Endothelial cell of umbilical vein (primary cell): ENCODE measurements at regions not wholly inside any gene's neighbourhood (a gene's known extent, or its start where the extent isn't known, plus 50 kb on each side); places are given as distances from the start of the nearest gene placed in this dataset.

Experiments used
- BruUV-seq: library from RNA; stranded (reverse); fragments of 400-500 nt; replicated peaks from 2 replicates; lab custom pipeline; 2021; lab: Mats Ljungman, UMichigan
- CTCF ChIA-PET: fragments of 300-600, 350-600 bp; sonication (Branson Sonifier 250); formaldehyde crosslinking; loops from one replicate; lab custom pipeline; 2021; ENCODE audit warnings: antibody characterized with exemption, inconsistent platforms; lab: Charles Lee
- POLR2A ChIA-PET: fragments of 300-600, 350-600 bp; sonication (Branson Sonifier 250); formaldehyde crosslinking; loops from one replicate; lab custom pipeline; 2021; ENCODE audit warnings: antibody characterized with exemption, inconsistent platforms; lab: Charles Lee
- DNase-seq: peaks from one replicate; pipeline ENCODE4 v3.0.0-alpha.2; 2011; ENCODE audit warnings: low read depth, low spot score
- FAIRE-seq: peaks from 2 replicates; lab custom pipeline; 2011; peaks lifted over from hg19 to GRCh38; lab: Jason Lieb, UNC
- H2AFZ ChIP-seq: 2 replicates; pipeline ENCODE4 v1.6.0; 2012; ENCODE audit warnings: low read depth, low read length, control low read depth, inconsistent platforms
- H3K27ac ChIP-seq: 2 replicates; pipeline ENCODE4 v1.5.1; 2011; ENCODE audit warnings: low read depth, mild to moderate bottlenecking, control low read depth, low read length, moderate library complexity; ENCODE audit not compliant: insufficient read depth
- H3K27me3 ChIP-seq, 2 experiments: 2 replicates each; pipeline versions ENCODE4 v1.6.0 to v1.6.1; 2011; ENCODE audit warnings: low read length in 2 of 2, mixed read lengths in 1 of 2; ENCODE audit not compliant: control insufficient read depth in 2 of 2, insufficient read depth in 2 of 2
- H3K36me3 ChIP-seq, 2 experiments: 2 replicates in 1 of 2; 3 replicates in 1 of 2; pipeline ENCODE4 v1.5.1; 2011; ENCODE audit warnings: low read length in 2 of 2, mild to moderate bottlenecking in 1 of 2, moderate library complexity in 1 of 2; ENCODE audit not compliant: control insufficient read depth in 2 of 2, insufficient read depth in 2 of 2; ENCODE audit errors: extremely low read depth in 1 of 2
- H3K4me1 ChIP-seq: 3 replicates; pipeline ENCODE4 v1.5.1; 2011; ENCODE audit warnings: mild to moderate bottlenecking, low read length; ENCODE audit not compliant: control insufficient read depth, insufficient read depth; ENCODE audit errors: extremely low read depth
- H3K4me2 ChIP-seq: 2 replicates; pipeline ENCODE4 v1.6.1; 2011; ENCODE audit warnings: low read length, control low read depth, mixed read lengths; ENCODE audit not compliant: insufficient read depth
- H3K4me3 ChIP-seq, 3 experiments: fragments of 200-600 bp in 1 of 3; sonication (generic), shearing (Covaris generic) in 1 of 3; replicated peaks in 1 of 3; 2 replicates each; pipeline ENCODE4 v1.5.1; 2011 to 2016; ENCODE audit warnings: control low read depth in 3 of 3, low read length in 3 of 3, mild to moderate bottlenecking in 2 of 3, inconsistent platforms in 1 of 3, low read depth in 1 of 3, moderate library complexity in 1 of 3; ENCODE audit not compliant: insufficient read depth in 1 of 3
- H3K79me2 ChIP-seq: 2 replicates; pipeline ENCODE4 v1.6.0; 2012; ENCODE audit warnings: low read length, inconsistent platforms; ENCODE audit not compliant: control insufficient read depth, insufficient read depth
- H3K9ac ChIP-seq: replicated peaks from 2 replicates; pipeline ENCODE3; 2011; ENCODE audit warnings: low read length, control low read depth; ENCODE audit not compliant: insufficient read depth; ENCODE audit errors: extremely low read depth
- H3K9me1 ChIP-seq: replicated peaks from 3 replicates; pipeline ENCODE4 v1.6.0; 2011; ENCODE audit warnings: mild to moderate bottlenecking, low read length; ENCODE audit not compliant: control insufficient read depth, insufficient read depth; ENCODE audit errors: extremely low read depth
- H3K9me3 ChIP-seq: replicated peaks from 2 replicates; pipeline ENCODE4 v1.5.1; 2012; ENCODE audit warnings: low read length, inconsistent platforms; ENCODE audit not compliant: control insufficient read depth, insufficient read depth
- H4K20me1 ChIP-seq: replicated peaks from 2 replicates; pipeline ENCODE3; 2011; ENCODE audit warnings: mild to moderate bottlenecking, low read length; ENCODE audit not compliant: control insufficient read depth, insufficient read depth; ENCODE audit errors: extremely low read depth
- CTCF ChIP-seq, 2 donors: IDR thresholded peaks; 1 replicate in 1 of 2; 2 replicates in 1 of 2; pipeline ENCODE4 v1.5.1; 2011; ENCODE audit warnings: low read length in 2 of 2, mild to moderate bottlenecking in 2 of 2, moderate library complexity in 2 of 2, control low read depth in 1 of 2, inconsistent platforms in 1 of 2, low read depth in 1 of 2; ENCODE audit not compliant: insufficient read depth in 1 of 2; ENCODE audit errors: extremely low read depth in 1 of 2
- EZH2 ChIP-seq: IDR thresholded peaks from 2 replicates; pipeline ENCODE4 v1.6.1; 2012; ENCODE audit warnings: borderline replicate concordance, low read depth, mild to moderate bottlenecking, moderate library complexity, low read length, inconsistent platforms; ENCODE audit not compliant: severe bottlenecking
- FOS ChIP-seq: IDR thresholded peaks from 2 replicates; pipeline ENCODE4 v1.6.1; 2011; ENCODE audit warnings: mild to moderate bottlenecking, low read length, moderate library complexity, borderline replicate concordance; ENCODE audit not compliant: insufficient read depth
- GATA2 ChIP-seq: IDR thresholded peaks from 2 replicates; pipeline ENCODE4 v1.7.0; 2011; ENCODE audit warnings: low read depth, mild to moderate bottlenecking, moderate library complexity, mixed read lengths, low read length; ENCODE audit not compliant: insufficient read length, insufficient read depth
- JUN ChIP-seq: IDR thresholded peaks from 2 replicates; pipeline ENCODE4 v1.6.1; 2011; ENCODE audit warnings: borderline replicate concordance, low read depth; ENCODE audit not compliant: insufficient read length, insufficient read depth
- MAX ChIP-seq: IDR thresholded peaks from 2 replicates; pipeline ENCODE4 v1.6.1; 2011; ENCODE audit not compliant: insufficient read depth, insufficient read length
- MYC ChIP-seq: IDR thresholded peaks from one replicate; pipeline ENCODE4 v1.6.1; 2011; ENCODE audit warnings: mild to moderate bottlenecking, low read depth, low read length
- POLR2A ChIP-seq: IDR thresholded peaks from 2 replicates; pipeline ENCODE4 v1.6.1; 2012; ENCODE audit warnings: low read depth, mild to moderate bottlenecking, control low read depth, low read length
- POLR2AphosphoS5 ChIP-seq: IDR thresholded peaks from 2 replicates; pipeline ENCODE4 v1.6.1; 2012; ENCODE audit warnings: low read depth, mild to moderate bottlenecking, control low read depth, low read length, moderate library complexity; ENCODE audit not compliant: insufficient read depth
- dilution Hi-C: fragments of 300-500 bp; cut with MboI; formaldehyde crosslinking; loops from one replicate; pipeline ENCODE4 v1.15.0; 2019; ENCODE audit warnings: low sequenced_read_pairs; ENCODE audit not compliant: extremely low pct_ligation_motif_present
- intact Hi-C: fragments of 100-400 bp; cut with micrococcal nuclease; formaldehyde crosslinking; loops from one replicate; pipeline ENCODE4 v1.10.0; 2022

GRCh38 chr5:3310541-3311261 lies 284.9 kb upstream of the IRX1 start:
- dilution Hi-C loops: no loop called here
- no peaks in the 10 kb centered on the region for H3K36me3 ChIP-seq
- POLR2A ChIA-PET: no interaction called here
- H3K9me1 ChIP-seq: no peaks in the 10 kb centered on the region
- H3K4me2 ChIP-seq: no peak overlapping the region
- no peaks in the 10 kb centered on the region for H3K27me3 ChIP-seq
- no peak for TF ChIP-seq MYC
- TF ChIP-seq CTCF (IDR thresholded peaks at IDR 0.05; ENCODE audit: extremely low read depth in 1 of 2, insufficient read depth in 1 of 2, low read depth in 1 of 2, low read length in 2 of 2): no peak
- no peak for TF ChIP-seq EZH2
- TF ChIP-seq JUN: no peak
- no peak for TF ChIP-seq MAX
- TF ChIP-seq POLR2A: no peak
- TF ChIP-seq FOS: no peak
- TF ChIP-seq POLR2AphosphoS5: no peak
- no peak for TF ChIP-seq GATA2
- H2AFZ ChIP-seq: no peak overlapping the region
- H3K79me2 ChIP-seq: no peaks in the 10 kb centered on the region
- H3K27ac ChIP-seq: no peak overlapping the region
- DNase-seq (no peak), FAIRE-seq (no peak)
- H3K4me3 ChIP-seq: no peak overlapping the region
- intact Hi-C loops: no loop called here
- no TSS peak for BruUV-seq
- CTCF ChIA-PET: no interaction called here
- no peaks in the 10 kb centered on the region for H3K4me1 ChIP-seq
- H3K9ac ChIP-seq: no peak overlapping the region
- H4K20me1 ChIP-seq: no peaks in the 10 kb centered on the region
- H3K9me3 ChIP-seq: peaks cover 12% of the 10 kb centered on the region
